ENCODE measurements at regions not wholly inside any gene's neighbourhood (a gene's known extent, or its start where the extent isn't known, plus 50 kb on each side); places are given as distances from the start of the nearest gene placed in this dataset.

DNA sequence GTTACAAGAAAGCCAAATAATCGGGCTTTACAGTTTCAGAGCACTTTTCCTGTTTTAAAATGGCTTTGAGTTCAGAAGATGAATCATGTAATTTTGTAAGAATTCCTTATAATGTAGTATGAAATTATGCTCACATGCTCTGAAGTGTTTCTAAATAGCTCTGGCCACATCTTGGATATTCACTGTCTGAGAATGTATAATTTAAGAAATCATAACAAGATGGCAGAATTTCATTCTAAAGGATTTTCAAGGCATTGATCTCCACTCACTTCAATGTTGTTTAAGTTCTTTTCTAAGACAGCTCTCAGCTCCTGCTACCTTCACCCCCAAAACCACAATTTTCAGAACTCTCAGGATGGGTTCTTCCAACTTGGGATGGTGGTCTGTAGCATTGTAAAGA lies 180.1 kb downstream of the DACT1 start:
- no peak overlapping the region for H3K4me3 ChIP-seq
- no peaks in the 10 kb centered on the region for H3K36me3 ChIP-seq
- 67% methylated on average over 1 of the region's 1 CpG for WGBS
- H3K27ac ChIP-seq (replicated peaks in 1 of 4) = no peak overlapping the region
- DNase-seq (ENCODE audit: extremely low spot score) = no peak
- H3K9me3 ChIP-seq = no peaks in the 10 kb centered on the region
- intact Hi-C loops (cut with DNase I) = no loop called here
- no peaks in the 10 kb centered on the region for H3K27me3 ChIP-seq
- H3K4me1 ChIP-seq = peaks cover 0 to 17% (median 9%) of the 10 kb centered on the region in 4 donors
- no peak for TF ChIP-seq POLR2AphosphoS5 (IDR thresholded peaks at IDR 0.05)
- TF ChIP-seq POLR2A (IDR thresholded peaks at IDR 0.05; ENCODE audit: low read depth) = no peak

DNA sequence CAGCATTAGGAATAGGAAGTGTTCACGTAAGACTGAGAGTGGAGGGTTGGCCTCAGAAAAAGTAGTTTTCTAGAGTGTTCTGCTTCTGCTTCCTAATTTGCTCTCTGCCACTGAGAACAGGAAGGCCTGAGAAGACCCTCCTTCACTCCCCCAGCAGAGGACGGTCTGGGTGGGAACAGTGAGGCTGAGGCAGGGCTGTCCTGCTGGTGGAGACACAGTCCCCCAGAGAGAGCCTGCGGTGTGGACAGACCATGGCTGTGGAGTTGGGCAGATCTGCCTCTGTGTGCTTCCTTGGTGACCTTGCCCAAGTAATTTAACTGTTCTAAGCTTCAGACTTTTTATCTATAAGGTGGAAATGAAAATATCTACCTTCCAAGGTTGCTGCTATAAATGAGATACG lies 182.3 kb downstream of the DACT1 start:
- Histone ChIP-seq H3K27me3 (no peaks in the 10 kb centered on the region), H3K9me3 (no peaks in the 10 kb centered on the region), H3K4me3 (no peak overlapping the region), H3K36me3 (no peaks in the 10 kb centered on the region), H3K4me1 (peaks cover 0 to 13% (median 9%) of the 10 kb centered on the region in 4 donors), H3K27ac (replicated peaks in 1 of 4) (no peak overlapping the region)
- no peak for DNase-seq (ENCODE audit: extremely low spot score)
- TF ChIP-seq, protein P1, sequence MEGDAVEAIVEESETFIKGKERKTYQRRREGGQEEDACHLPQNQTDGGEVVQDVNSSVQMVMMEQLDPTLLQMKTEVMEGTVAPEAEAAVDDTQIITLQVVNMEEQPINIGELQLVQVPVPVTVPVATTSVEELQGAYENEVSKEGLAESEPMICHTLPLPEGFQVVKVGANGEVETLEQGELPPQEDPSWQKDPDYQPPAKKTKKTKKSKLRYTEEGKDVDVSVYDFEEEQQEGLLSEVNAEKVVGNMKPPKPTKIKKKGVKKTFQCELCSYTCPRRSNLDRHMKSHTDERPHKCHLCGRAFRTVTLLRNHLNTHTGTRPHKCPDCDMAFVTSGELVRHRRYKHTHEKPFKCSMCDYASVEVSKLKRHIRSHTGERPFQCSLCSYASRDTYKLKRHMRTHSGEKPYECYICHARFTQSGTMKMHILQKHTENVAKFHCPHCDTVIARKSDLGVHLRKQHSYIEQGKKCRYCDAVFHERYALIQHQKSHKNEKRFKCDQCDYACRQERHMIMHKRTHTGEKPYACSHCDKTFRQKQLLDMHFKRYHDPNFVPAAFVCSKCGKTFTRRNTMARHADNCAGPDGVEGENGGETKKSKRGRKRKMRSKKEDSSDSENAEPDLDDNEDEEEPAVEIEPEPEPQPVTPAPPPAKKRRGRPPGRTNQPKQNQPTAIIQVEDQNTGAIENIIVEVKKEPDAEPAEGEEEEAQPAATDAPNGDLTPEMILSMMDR (IDR thresholded peaks at IDR 0.05) = no peak
- no peak for TF ChIP-seq EP300 (IDR thresholded peaks at IDR 0.05)
- TF ChIP-seq POLR2AphosphoS5 (IDR thresholded peaks at IDR 0.05) = no peak
- TF ChIP-seq POLR2A (IDR thresholded peaks at IDR 0.05; ENCODE audit: low read depth) = no peak
- WGBS = 81% methylated on average over 4 of the region's 4 CpGs
- intact Hi-C loops (cut with DNase I) = no loop called here

DNA sequence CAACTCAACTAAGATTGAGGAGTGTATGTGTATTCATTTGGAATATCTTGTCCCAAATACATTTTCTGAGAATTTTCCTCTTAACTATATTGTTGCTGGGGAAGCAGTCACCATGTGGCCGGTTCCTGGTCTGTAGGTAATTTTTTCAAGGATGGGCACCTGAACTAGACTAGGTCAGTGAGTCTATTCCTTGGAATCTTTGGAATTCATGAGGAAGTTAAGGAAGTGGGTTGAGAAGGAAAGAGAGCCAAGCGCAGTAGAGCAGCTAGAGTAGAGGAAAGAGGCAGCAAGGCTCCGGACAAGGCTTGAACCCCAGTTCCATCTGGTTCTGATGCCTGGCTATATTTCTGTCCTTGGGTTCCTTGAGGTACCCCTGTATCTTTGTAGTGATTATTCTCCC lies 183.7 kb downstream of the DACT1 start:
- H3K4me3 ChIP-seq = no peak overlapping the region
- H3K4me1 ChIP-seq = no peaks in the 10 kb centered on the region
- H3K27me3 ChIP-seq = no peaks in the 10 kb centered on the region
- 96% methylated on average over 3 of the region's 3 CpGs for WGBS
- intact Hi-C loops (cut with DNase I) = no loop called here
- H3K27ac ChIP-seq (replicated peaks in 1 of 4) = no peak overlapping the region
- TF ChIP-seq POLR2A (IDR thresholded peaks at IDR 0.05; ENCODE audit: low read depth) = no peak
- TF ChIP-seq EP300 (IDR thresholded peaks at IDR 0.05) = no peak
- no peak for TF ChIP-seq POLR2AphosphoS5 (IDR thresholded peaks at IDR 0.05)
- TF ChIP-seq, protein P1 (IDR thresholded peaks at IDR 0.05) = no peak
- no peak for DNase-seq (ENCODE audit: extremely low spot score)
- H3K36me3 ChIP-seq = no peaks in the 10 kb centered on the region
- H3K9me3 ChIP-seq = no peaks in the 10 kb centered on the region

DNA sequence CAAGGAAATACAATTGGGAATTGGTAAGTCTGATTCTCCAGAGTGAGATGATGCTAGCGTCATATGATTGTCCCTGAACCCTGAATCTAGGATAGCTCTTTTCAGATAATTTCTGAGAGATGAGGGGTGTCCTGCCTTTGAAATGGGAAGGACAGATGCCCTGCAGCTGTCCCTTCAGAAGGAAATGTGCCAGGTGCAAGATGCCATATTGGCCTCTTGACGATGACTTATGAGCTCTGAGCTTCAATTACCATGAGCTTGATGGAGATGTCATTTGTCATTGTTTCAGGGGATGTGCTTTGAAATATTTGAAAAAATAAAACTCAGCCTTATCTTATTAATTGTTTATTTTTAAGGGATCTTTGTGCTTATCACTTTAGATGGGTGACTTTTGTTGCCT lies 185.1 kb downstream of the DACT1 start:
- 83% methylated on average over 2 of the region's 2 CpGs for WGBS
- intact Hi-C loops (cut with DNase I) = no loop called here
- no peak for DNase-seq (ENCODE audit: extremely low spot score)

DNA sequence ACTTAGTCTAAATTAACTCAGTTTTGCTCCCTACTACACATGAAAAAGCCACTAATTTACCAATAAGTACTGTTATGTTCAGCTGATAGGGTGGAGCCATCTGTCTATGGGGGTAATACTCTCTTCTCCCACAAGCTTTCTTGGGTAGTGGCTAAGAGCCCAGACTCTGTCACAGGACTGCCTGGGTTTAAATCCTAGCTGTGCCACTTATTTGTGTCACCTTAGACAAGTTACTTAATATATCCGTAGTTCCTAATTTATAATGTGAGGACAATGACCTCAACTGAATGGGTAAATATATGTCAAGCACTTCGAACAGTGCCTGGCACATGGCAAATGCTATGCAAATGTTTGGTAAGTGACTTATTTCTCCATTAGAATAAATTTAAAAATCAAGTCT lies 185.6 kb downstream of the DACT1 start:
- TF ChIP-seq POLR2AphosphoS5 (IDR thresholded peaks at IDR 0.05) = no peak
- TF ChIP-seq POLR2A (IDR thresholded peaks at IDR 0.05; ENCODE audit: low read depth) = no peak
- TF ChIP-seq, protein P1 (IDR thresholded peaks at IDR 0.05) = no peak
- no peak for TF ChIP-seq EP300 (IDR thresholded peaks at IDR 0.05)
- Histone ChIP-seq H3K36me3 (no peaks in the 10 kb centered on the region), H3K27me3 (no peaks in the 10 kb centered on the region), H3K4me1 (no peaks in the 10 kb centered on the region), H3K4me3 (no peak overlapping the region), H3K27ac (replicated peaks in 1 of 4) (no peak overlapping the region), H3K9me3 (peaks cover 0 to 11% (median 0%) of the 10 kb centered on the region in 4 donors)
- 40% methylated on average over 2 of the region's 2 CpGs for WGBS
- intact Hi-C loops (cut with DNase I) = no loop called here
- no peak for DNase-seq (ENCODE audit: extremely low spot score)

More for the DNA sequence above, 185.1 kb downstream of the DACT1 start:
- no peaks in the 10 kb centered on the region for H3K4me1 ChIP-seq
- no peaks in the 10 kb centered on the region for H3K27me3 ChIP-seq
- H3K36me3 ChIP-seq = no peaks in the 10 kb centered on the region
- H3K9me3 ChIP-seq = peaks cover 0 to 11% (median 0%) of the 10 kb centered on the region in 4 donors
- no peak overlapping the region for H3K27ac ChIP-seq (replicated peaks in 1 of 4)
- TF ChIP-seq, protein P1 (IDR thresholded peaks at IDR 0.05) = no peak
- TF ChIP-seq EP300 (IDR thresholded peaks at IDR 0.05) = no peak
- no peak for TF ChIP-seq POLR2A (IDR thresholded peaks at IDR 0.05; ENCODE audit: low read depth)
- no peak for TF ChIP-seq POLR2AphosphoS5 (IDR thresholded peaks at IDR 0.05)
- H3K4me3 ChIP-seq = no peak overlapping the region
